GM12878 (cell line): ENCODE measurements at regions not wholly inside any gene's neighbourhood (a gene's known extent, or its start where the extent isn't known, plus 50 kb on each side); places are given as distances from the start of the nearest gene placed in this dataset.

ENCODE experiments used
- BACH1 ChIP-seq: fragments of 450-650 bp; IDR thresholded peaks from 2 replicates; pipeline ENCODE4 v1.6.1; 2017; ENCODE audit warnings: mild to moderate bottlenecking, borderline replicate concordance
- CREM ChIP-seq: IDR thresholded peaks from 2 replicates; pipeline ENCODE4 v1.6.1; 2014; ENCODE audit warnings: antibody characterized with exemption, low read depth
- CTCF ChIP-seq, 3 experiments: IDR thresholded peaks in 2 of 3; conservative IDR thresholded peaks in 1 of 3; 2 replicates each; pipeline ENCODE4 v1.5.1; 2011; ENCODE audit warnings: low read depth in 3 of 3, low read length in 3 of 3, mild to moderate bottlenecking in 3 of 3, control low read depth in 2 of 3, moderate library complexity in 2 of 3, inconsistent platforms in 1 of 3, mixed read lengths in 1 of 3; ENCODE audit not compliant: control insufficient read depth in 2 of 3, insufficient read depth in 1 of 3; ENCODE audit errors: extremely low read depth in 1 of 3
- DPF2 ChIP-seq: fragments of 450-650 bp; IDR thresholded peaks from 2 replicates; pipeline ENCODE4 v1.6.1; 2017; ENCODE audit warnings: mild to moderate bottlenecking
- EZH2 ChIP-seq: IDR thresholded peaks from 2 replicates; pipeline ENCODE4 v1.6.1; 2012; ENCODE audit warnings: low read depth, mild to moderate bottlenecking, control low read depth, inconsistent platforms, low read length, borderline replicate concordance; ENCODE audit not compliant: control insufficient read depth
- GABPA ChIP-seq: IDR thresholded peaks from 2 replicates; pipeline ENCODE4 v1.6.1; 2014; ENCODE audit warnings: antibody characterized with exemption, low read depth, mild to moderate bottlenecking, inconsistent platforms
- IRF3 ChIP-seq: fragments of 450-650 bp; IDR thresholded peaks from 2 replicates; pipeline ENCODE4 v1.6.1; 2014; ENCODE audit warnings: mild to moderate bottlenecking
- POLR2A ChIP-seq: IDR thresholded peaks from 2 replicates; pipeline ENCODE4 v1.6.1; 2011; ENCODE audit warnings: low read depth, mild to moderate bottlenecking, low read length
- POLR2AphosphoS2 ChIP-seq: IDR thresholded peaks from 2 replicates; pipeline ENCODE4 v1.6.1; 2011; ENCODE audit warnings: low read depth, mild to moderate bottlenecking, low read length, improper control_type of control experiment, moderate library complexity
- RAD21 ChIP-seq: IDR thresholded peaks from 2 replicates; pipeline ENCODE4 v1.6.1; 2011; ENCODE audit warnings: mild to moderate bottlenecking, low read depth, low read length, moderate library complexity; ENCODE audit not compliant: insufficient read depth
- RELA ChIP-seq: fragments of 450-650 bp; IDR thresholded peaks from 2 replicates; pipeline ENCODE4 v1.8.0; 2014; ENCODE audit warnings: borderline replicate concordance; ENCODE audit not compliant: partially characterized antibody
- SMC3 ChIP-seq: IDR thresholded peaks from 2 replicates; pipeline ENCODE4 v1.6.1; 2011; ENCODE audit warnings: low read length, improper control_type of control experiment, borderline replicate concordance
- STAT1 ChIP-seq: fragments of 450-650 bp; conservative IDR thresholded peaks from 2 replicates; pipeline ENCODE4 v1.6.1; 2014; ENCODE audit warnings: antibody characterized with exemption, mild to moderate bottlenecking

- no peak for TF ChIP-seq CTCF (IDR thresholded peaks at IDR 0.05 in 2 of 3, conservative IDR thresholded peaks at IDR 0.05 in 1 of 3; ENCODE audit: control insufficient read depth in 2 of 3, extremely low read depth in 1 of 3, insufficient read depth in 1 of 3, low read depth in 3 of 3, low read length in 3 of 3)
- no peak for TF ChIP-seq BACH1
- TF ChIP-seq RELA: no peak
- TF ChIP-seq CREM: no peak
- no peak for TF ChIP-seq RAD21
- TF ChIP-seq POLR2AphosphoS2: no peak
- no peak for TF ChIP-seq GABPA
- TF ChIP-seq SMC3: no peak
- no peak for TF ChIP-seq STAT1
- TF ChIP-seq DPF2: no peak
- no peak for TF ChIP-seq POLR2A
- no peak for TF ChIP-seq EZH2
- no peak for TF ChIP-seq IRF3
These were observed 128.5 kb upstream of the VRK2 start for GRCh38 chr2:57918126-57918525.
